ENCODE measurements at regions not wholly inside any gene's neighbourhood (a gene's known extent, or its start where the extent isn't known, plus 50 kb on each side); places are given as distances from the start of the nearest gene placed in this dataset.

GRCh38 chr5:121762426-121762825 lies 89.3 kb upstream of the FTMT start:
- no peak for TF ChIP-seq CTCF (conservative IDR thresholded peaks at IDR 0.05)
- no peak for TF ChIP-seq EZH2 (IDR thresholded peaks at IDR 0.05; ENCODE audit: low read depth)
